Medulla oblongata (tissue), 1 donor: ENCODE measurements at regions not wholly inside any gene's neighbourhood (a gene's known extent, or its start where the extent isn't known, plus 50 kb on each side); places are given as distances from the start of the nearest gene placed in this dataset.

ENCODE experiments used
- DNase-seq: peaks from one replicate; pipeline ENCODE4 v3.0.0-alpha.2; 2015; ENCODE audit errors: extremely low spot score

GRCh38 chr9:29798599-29798998, 2225.3 kb upstream of the C9orf72 start:
- DNase-seq = no peak

- DNase-seq = no peak
These were observed 2225.9 kb upstream of the C9orf72 start for GRCh38 chr9:29799227-29799626.

GRCh38 chr9:29800821-29801220, 2227.5 kb upstream of the C9orf72 start:
- no peak for DNase-seq

- DNase-seq = no peak
These were observed 2229.2 kb upstream of the C9orf72 start for GRCh38 chr9:29802454-29802853.

- DNase-seq = no peak
These were observed 2233.8 kb upstream of the C9orf72 start for GRCh38 chr9:29806937-29807618.

- DNase-seq = no peak
These were observed 2243.8 kb upstream of the C9orf72 start for GRCh38 chr9:29816954-29817703.

- DNase-seq = no peak
These were observed 2249.2 kb upstream of the C9orf72 start for GRCh38 chr9:29822458-29822857.

GRCh38 chr9:29826421-29826820, 2253.1 kb upstream of the C9orf72 start:
- no peak for DNase-seq

- DNase-seq = peak; percentile 41
These were observed 2257.5 kb upstream of the C9orf72 start for GRCh38 chr9:29830821-29831220.

GRCh38 chr9:29838491-29839020, 2265.3 kb upstream of the C9orf72 start:
- no peak for DNase-seq

GRCh38 chr9:29844251-29844650, 2271.0 kb upstream of the C9orf72 start:
- no peak for DNase-seq

- DNase-seq = no peak
These were observed 2277.4 kb upstream of the C9orf72 start for GRCh38 chr9:29850664-29851063.

- no peak for DNase-seq
These were observed 2288.5 kb upstream of the C9orf72 start for GRCh38 chr9:29861803-29862202.

GRCh38 chr9:29865764-29866313, 2292.6 kb upstream of the C9orf72 start:
- DNase-seq = no peak

GRCh38 chr9:29866556-29866955, 2293.3 kb upstream of the C9orf72 start:
- no peak for DNase-seq

- no peak for DNase-seq
These were observed 2300.3 kb upstream of the C9orf72 start for GRCh38 chr9:29873579-29873978.

- DNase-seq = no peak
These were observed 2302.3 kb upstream of the C9orf72 start for GRCh38 chr9:29875547-29875946.

- no peak for DNase-seq
These were observed 2309.5 kb upstream of the C9orf72 start for GRCh38 chr9:29882767-29883166.

GRCh38 chr9:29906065-29906464, 2332.8 kb upstream of the C9orf72 start:
- no peak for DNase-seq

GRCh38 chr9:29928072-29928471, 2354.8 kb upstream of the C9orf72 start:
- no peak for DNase-seq

GRCh38 chr9:29939559-29939958, 2366.3 kb upstream of the C9orf72 start:
- no peak for DNase-seq

- DNase-seq = no peak
These were observed 2371.7 kb upstream of the C9orf72 start for GRCh38 chr9:29945012-29945411.

- DNase-seq = no peak
These were observed 2385.2 kb upstream of the C9orf72 start for GRCh38 chr9:29958469-29958868.
